ENCODE measurements at regions not wholly inside any gene's neighbourhood (a gene's known extent, or its start where the extent isn't known, plus 50 kb on each side); places are given as distances from the start of the nearest gene placed in this dataset.

GRCh38 chr4:146076081-146076480, 99.4 kb upstream of the LSM6 start:
- TF ChIP-seq, protein P1, sequence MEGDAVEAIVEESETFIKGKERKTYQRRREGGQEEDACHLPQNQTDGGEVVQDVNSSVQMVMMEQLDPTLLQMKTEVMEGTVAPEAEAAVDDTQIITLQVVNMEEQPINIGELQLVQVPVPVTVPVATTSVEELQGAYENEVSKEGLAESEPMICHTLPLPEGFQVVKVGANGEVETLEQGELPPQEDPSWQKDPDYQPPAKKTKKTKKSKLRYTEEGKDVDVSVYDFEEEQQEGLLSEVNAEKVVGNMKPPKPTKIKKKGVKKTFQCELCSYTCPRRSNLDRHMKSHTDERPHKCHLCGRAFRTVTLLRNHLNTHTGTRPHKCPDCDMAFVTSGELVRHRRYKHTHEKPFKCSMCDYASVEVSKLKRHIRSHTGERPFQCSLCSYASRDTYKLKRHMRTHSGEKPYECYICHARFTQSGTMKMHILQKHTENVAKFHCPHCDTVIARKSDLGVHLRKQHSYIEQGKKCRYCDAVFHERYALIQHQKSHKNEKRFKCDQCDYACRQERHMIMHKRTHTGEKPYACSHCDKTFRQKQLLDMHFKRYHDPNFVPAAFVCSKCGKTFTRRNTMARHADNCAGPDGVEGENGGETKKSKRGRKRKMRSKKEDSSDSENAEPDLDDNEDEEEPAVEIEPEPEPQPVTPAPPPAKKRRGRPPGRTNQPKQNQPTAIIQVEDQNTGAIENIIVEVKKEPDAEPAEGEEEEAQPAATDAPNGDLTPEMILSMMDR (IDR thresholded peaks at IDR 0.05 in 4 of 5, conservative IDR thresholded peaks at IDR 0.05 in 1 of 5) = no peak
- TF ChIP-seq POLR2A (IDR thresholded peaks at IDR 0.05) = no peak
